ENCODE measurements at regions not wholly inside any gene's neighbourhood (a gene's known extent, or its start where the extent isn't known, plus 50 kb on each side); places are given as distances from the start of the nearest gene placed in this dataset.

DNA sequence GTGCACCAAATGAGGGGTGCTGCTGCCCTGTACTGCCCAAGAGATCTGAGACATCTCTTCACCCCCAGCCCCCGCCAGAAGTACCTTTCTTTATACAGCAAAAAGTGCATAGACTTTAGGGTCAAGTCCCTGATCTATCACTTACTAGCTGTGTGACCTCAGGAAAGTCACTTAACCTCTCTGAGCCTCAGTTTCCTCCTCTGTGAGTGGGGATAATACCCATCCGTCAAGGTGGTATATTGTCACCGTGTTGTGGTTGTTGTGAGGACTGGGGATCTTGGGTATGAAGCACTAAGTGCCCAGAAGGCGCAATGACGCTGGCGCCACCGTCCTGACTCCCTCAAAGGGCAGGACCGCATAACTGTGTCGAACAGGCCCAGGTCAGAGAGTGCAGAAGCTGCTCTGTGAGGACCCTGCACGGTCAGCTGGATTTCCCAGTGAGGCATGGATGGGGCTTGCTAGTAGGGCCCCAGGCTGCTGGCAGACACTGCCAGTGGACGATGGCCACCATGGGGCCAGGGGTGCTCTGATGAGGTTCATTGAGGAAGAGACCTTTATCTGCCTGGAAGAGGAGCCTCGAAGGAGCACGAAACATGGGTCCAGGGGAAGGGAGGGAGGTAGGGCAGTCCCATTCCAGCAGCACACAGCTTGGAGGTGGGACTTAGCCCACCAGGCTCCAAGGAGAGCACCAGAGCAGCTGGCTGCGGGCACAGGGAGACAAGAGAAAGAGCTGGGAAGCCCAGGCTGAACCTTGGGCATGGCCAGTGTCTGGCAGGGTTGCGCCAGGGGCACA, 61.8 kb upstream of the LAPTM4A start:
- no peak for FAIRE-seq
- no peak for DNase-seq (ENCODE audit: extremely low read depth in 1 of 4, low spot score in 3 of 4)
- intact Hi-C loops (cut with micrococcal nuclease) (no loop called here), in situ Hi-C loops (cut with MboI) (no loop called here)
- WGBS (ENCODE audit: insufficient coverage, low coverage, missing lambda C conversion rate), result 37% methylated on average over 13 of the region's 15 CpGs
- Histone ChIP-seq H3K27me3 (ENCODE audit: control insufficient read depth in 2 of 2, insufficient read depth in 2 of 2, low read length in 2 of 2) (peaks cover 3 to 22% of the 10 kb centered on the region in 2 experiments; a peak in 3 of 5 replicates), H3K9ac (ENCODE audit: insufficient read depth in 1 of 2, low read depth in 2 of 2, low read length in 2 of 2) (no peak overlapping the region), H3K36me3 (ENCODE audit: control insufficient read depth, insufficient read depth, low read length) (no peaks in the 10 kb centered on the region), H4K20me1 (replicated peaks; ENCODE audit: control insufficient read depth, insufficient read depth, low read length) (peaks cover 3% of the 10 kb centered on the region; the same call in 1 of the 2 replicates), H2AFZ (ENCODE audit: low read depth, low read length) (no peak overlapping the region), H3K4me2 (ENCODE audit: insufficient read depth, low read length) (no peak overlapping the region), H3K9me3 (replicated peaks; ENCODE audit: control insufficient read depth, insufficient read depth, low read depth, low read length) (no peaks in the 10 kb centered on the region), H3K4me3 (no peak overlapping the region), H3K79me2 (ENCODE audit: control insufficient read depth, insufficient read depth, low read length) (no peaks in the 10 kb centered on the region), H3K9me1 (ENCODE audit: control insufficient read depth, insufficient read depth, low read length) (no peaks in the 10 kb centered on the region), H3K27ac (ENCODE audit: extremely low read depth, low read depth, low read length) (no peak overlapping the region), H3K4me1 (replicated peaks in 1 of 2; ENCODE audit: control insufficient read depth in 2 of 2, insufficient read depth in 2 of 2, low read length in 2 of 2) (peaks cover 0 to 13% of the 10 kb centered on the region in 2 experiments; a peak in 4 of 5 replicates)
- no peak for ATAC-seq
- peak; percentile 69 for TF ChIP-seq ZFP36 (IDR thresholded peaks at IDR 0.05; ENCODE audit: low read depth, low read length, partially characterized antibody)
- TF ChIP-seq BCOR (IDR thresholded peaks at IDR 0.05), result peak; percentile 34; the same call in 1 of the 2 replicates
- TF ChIP-seq MXI1 (IDR thresholded peaks at IDR 0.05; ENCODE audit: low read depth, low read length), result no peak
- TF ChIP-seq, protein P1, sequence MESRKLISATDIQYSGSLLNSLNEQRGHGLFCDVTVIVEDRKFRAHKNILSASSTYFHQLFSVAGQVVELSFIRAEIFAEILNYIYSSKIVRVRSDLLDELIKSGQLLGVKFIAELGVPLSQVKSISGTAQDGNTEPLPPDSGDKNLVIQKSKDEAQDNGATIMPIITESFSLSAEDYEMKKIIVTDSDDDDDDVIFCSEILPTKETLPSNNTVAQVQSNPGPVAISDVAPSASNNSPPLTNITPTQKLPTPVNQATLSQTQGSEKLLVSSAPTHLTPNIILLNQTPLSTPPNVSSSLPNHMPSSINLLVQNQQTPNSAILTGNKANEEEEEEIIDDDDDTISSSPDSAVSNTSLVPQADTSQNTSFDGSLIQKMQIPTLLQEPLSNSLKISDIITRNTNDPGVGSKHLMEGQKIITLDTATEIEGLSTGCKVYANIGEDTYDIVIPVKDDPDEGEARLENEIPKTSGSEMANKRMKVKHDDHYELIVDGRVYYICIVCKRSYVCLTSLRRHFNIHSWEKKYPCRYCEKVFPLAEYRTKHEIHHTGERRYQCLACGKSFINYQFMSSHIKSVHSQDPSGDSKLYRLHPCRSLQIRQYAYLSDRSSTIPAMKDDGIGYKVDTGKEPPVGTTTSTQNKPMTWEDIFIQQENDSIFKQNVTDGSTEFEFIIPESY (CRISPR knock-in tag; IDR thresholded peaks at IDR 0.05), result 0 out of 2 replicates have a peak, but pooled peaks have one; percentile 46
- no peak for TF ChIP-seq EP300 (IDR thresholded peaks at IDR 0.05; ENCODE audit: low read length)
- peak; percentile 63 for TF ChIP-seq RBM25 (IDR thresholded peaks at IDR 0.05; ENCODE audit: low read depth, low read length, severe bottlenecking)
- TF ChIP-seq, protein P2, sequence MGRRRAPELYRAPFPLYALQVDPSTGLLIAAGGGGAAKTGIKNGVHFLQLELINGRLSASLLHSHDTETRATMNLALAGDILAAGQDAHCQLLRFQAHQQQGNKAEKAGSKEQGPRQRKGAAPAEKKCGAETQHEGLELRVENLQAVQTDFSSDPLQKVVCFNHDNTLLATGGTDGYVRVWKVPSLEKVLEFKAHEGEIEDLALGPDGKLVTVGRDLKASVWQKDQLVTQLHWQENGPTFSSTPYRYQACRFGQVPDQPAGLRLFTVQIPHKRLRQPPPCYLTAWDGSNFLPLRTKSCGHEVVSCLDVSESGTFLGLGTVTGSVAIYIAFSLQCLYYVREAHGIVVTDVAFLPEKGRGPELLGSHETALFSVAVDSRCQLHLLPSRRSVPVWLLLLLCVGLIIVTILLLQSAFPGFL (CRISPR knock-in tag; IDR thresholded peaks at IDR 0.05), result no peak
- ChIA-PET CTCF (ENCODE audit: low intra/inter-chr PET ratio) (no interaction called here), POLR2A (no interaction called here)
- no TSS peak for BruUV-seq (replicated peaks)

Data from K562 (cell line).